Activated T-cell treated with anti-CD3 and anti-CD28 coated beads, Interleukin-2, amount 50 U/mL, for 1 hour (primary cell): ENCODE measurements at regions not wholly inside any gene's neighbourhood (a gene's known extent, or its start where the extent isn't known, plus 50 kb on each side); places are given as distances from the start of the nearest gene placed in this dataset.

Source experiments
- DNase-seq: peaks from one replicate; pipeline ENCODE4 v3.0.0-alpha.2; 2020

DNA sequence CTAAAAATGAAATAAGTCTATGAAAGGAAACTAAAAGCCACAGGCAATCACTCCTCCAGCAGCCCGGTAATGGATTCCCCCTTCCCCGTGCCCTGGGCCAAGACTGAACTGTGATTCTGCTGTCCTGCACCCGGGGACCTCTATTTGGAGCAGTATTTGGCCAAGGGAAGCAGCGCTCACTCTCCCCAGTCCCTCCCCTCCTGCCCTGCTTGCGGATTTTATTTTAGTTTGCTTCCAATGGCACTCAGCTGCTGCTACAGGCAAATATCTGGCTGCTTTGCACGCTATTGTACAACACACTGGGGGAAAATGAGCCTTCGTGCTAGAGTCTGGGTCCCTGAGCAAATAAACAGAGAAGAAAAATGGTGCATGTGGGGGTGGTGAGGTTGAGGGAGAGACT lies 975.7 kb upstream of the RBFOX1 start:
- no peak for DNase-seq

- DNase-seq: no peak
These were observed 982.9 kb upstream of the RBFOX1 start for GRCh38 chr16:6349725-6350124.

- DNase-seq: no peak
These were observed 987.6 kb upstream of the RBFOX1 start for GRCh38 chr16:6345090-6345489.

DNA sequence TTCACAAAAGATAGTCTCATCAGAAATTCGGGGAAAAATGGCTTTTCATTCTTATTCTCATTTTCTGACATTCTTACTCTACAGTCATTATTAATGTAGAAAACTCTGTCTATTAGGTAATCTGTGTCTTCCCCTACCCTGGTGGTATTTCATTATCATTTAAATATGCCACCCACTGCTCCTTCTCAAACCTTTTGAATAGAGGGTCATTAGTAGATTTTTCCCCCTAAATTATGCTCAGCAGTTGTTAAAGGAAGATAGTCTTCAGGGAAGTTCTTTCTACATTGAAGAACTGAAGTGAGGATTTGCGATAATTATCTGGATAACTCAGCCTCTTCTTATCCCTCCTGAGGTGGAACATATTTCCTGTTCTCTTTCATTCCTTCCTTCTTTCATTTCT lies 989.5 kb upstream of the RBFOX1 start:
- no peak for DNase-seq

GRCh38 chr16:6341981-6342380 lies 990.7 kb upstream of the RBFOX1 start:
- DNase-seq: no peak

DNA sequence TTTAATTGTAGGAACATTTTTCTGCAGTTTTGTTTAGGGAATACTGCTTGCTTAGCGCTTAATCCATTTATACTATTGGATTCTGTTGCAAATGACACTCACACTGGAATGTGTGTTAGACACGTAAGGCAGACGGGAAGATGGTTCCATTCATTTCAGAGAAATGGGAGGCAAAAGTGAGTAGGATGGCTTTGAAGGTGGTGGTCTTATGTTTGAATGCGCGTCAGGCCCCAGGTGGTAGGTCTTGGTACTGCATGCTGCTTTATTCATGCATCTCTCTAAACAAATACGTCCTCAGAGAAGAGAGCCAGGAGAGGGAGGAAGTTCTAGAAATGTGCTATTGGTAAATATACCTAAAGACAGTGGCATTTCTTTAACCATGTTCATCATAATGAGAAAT lies 997.6 kb upstream of the RBFOX1 start:
- DNase-seq: no peak

- no peak for DNase-seq
These were observed 1000.9 kb upstream of the RBFOX1 start for GRCh38 chr16:6331770-6332169.

GRCh38 chr16:6317934-6318333 lies 1014.7 kb upstream of the RBFOX1 start:
- DNase-seq: no peak

DNA sequence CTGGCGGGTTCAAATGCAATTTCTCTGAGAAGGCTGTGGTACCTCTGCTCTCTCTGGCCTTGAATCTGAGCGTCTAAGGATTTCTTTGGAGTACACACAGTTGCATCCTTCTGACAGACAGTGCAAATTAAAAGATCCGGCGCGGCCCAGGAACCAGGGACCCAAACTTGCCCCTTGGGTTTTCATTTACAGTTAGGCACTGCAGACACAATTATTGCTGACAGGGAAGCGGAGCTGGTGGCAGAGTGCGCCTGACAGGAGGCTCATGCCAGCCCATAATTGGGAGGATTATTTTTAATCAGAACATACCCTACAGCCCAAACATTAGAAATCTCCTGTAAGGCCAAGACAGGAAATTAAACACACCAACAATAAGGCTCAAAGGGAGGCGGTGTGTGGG lies 1023.4 kb upstream of the RBFOX1 start:
- no peak for DNase-seq

GRCh38 chr16:6308176-6308575 lies 1024.5 kb upstream of the RBFOX1 start:
- DNase-seq: no peak

- DNase-seq: no peak
These were observed 1032.1 kb upstream of the RBFOX1 start for GRCh38 chr16:6300523-6300922.

DNA sequence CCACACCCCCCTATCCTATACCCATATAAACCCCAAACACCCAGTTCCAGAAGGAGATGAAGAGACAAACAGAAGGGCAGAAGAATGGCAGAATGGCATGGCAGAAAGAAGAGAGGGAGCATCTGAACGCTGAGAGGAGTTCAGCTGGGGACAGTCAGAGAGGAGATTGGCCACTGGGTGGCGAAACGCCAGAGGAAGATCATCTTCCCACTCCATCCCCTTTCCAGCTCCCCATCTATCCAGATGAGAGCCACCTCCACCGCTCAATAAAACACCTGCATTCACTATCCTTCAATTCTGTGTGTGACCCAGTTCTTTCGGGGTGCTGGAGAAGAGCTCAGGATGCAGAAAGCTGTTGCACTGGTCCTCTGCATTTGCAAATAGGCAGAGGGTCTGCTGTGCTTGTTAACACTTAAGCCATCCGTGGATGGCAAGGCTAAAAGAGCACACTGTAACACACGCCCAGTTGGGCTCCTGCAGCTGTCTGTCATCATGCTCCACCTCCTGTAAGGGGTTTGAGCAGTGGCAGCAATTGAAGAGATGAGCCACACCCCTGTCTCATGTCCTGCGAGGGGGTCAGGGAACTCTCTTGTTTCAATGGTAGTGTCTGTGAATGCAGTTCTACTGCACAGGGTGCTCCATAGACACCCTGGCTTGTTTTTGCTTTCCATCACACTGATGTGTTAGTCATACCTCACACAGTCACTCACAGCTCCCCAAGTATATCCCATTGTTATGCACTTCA lies 1034.8 kb upstream of the RBFOX1 start:
- DNase-seq: no peak

GRCh38 chr16:6286176-6286575 lies 1046.5 kb upstream of the RBFOX1 start:
- DNase-seq: no peak

- DNase-seq: no peak
These were observed 1047.9 kb upstream of the RBFOX1 start for GRCh38 chr16:6284731-6285130.

DNA sequence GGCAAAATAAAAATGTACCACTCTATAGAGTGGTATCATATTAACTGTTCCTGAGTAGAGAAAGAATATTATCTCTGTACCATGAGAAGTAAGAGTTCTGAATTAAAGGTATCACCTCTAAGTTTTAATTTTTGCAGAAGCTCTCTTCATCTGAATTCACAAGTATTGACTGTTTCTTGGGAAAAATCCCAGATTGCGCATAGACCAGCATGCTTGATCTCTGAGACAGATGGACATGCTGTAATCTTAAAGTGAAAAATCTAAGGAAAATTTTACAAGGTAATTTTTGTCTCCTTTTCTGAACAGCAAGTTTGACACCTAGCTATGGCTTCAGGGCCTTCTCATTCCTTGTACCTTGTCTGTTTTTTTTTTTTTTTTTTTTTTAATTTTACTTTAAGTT lies 1050.7 kb upstream of the RBFOX1 start:
- DNase-seq: no peak

DNA sequence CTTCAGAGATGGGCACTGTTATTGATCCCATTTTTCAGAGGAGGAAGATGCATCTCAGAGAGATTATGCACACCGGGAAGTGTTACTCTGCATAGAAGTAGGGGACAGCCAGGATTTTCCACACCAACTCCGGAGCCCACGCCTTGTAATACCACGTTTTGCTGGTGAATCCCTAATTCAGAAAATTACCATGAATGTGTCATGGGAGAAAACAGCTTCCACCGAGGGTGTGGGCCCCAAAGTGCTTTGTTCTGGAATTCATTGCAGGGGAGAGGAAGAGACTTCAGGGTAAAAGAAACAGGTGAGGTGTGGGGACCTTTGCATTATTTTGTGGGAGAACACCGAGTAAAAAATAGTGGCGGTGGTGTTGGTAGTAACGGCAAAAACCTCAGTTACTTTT lies 1051.4 kb upstream of the RBFOX1 start:
- no peak for DNase-seq

GRCh38 chr16:6280055-6280454 lies 1052.6 kb upstream of the RBFOX1 start:
- no peak for DNase-seq

- DNase-seq: no peak
These were observed 1053.4 kb upstream of the RBFOX1 start for GRCh38 chr16:6279286-6279685.

DNA sequence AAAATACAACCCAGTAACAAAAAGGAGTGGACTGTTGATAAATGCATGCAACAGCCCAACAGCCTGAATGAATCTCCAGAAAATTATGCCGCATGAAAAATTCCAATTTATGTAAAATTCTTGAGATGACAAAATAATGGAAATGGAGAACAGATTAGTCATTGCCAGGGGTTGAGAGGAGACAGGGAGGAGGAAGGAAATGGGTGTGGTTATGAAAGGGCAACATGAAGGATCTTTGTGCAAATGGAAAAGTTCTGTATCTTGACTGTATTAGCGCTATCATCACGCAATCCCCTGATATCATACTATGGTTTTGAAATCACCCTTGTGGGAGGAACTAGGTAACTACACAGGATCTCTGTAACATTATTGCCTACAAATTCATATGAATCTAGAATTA lies 1058.3 kb upstream of the RBFOX1 start:
- no peak for DNase-seq

- DNase-seq: no peak
These were observed 1065.0 kb upstream of the RBFOX1 start for GRCh38 chr16:6267682-6268081.

DNA sequence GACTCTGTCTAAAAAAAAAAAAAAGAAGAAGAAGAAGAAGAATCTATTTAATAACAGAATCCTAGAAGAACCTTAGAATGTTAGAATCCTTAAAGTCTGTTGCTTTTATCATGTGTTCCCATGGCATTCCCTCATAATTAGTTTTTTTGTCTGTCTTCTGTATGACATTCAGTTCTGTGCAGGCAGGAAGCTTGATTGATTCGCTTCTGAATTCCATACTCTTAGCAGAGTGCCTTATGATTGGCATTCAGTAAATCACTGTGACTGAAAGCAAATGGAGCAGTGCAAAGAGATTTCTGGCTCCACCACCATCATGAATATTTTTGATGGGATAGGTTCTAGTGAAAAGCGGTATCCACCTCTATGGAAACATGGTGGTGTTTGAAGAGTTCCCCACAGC lies 1065.9 kb upstream of the RBFOX1 start:
- no peak for DNase-seq

DNA sequence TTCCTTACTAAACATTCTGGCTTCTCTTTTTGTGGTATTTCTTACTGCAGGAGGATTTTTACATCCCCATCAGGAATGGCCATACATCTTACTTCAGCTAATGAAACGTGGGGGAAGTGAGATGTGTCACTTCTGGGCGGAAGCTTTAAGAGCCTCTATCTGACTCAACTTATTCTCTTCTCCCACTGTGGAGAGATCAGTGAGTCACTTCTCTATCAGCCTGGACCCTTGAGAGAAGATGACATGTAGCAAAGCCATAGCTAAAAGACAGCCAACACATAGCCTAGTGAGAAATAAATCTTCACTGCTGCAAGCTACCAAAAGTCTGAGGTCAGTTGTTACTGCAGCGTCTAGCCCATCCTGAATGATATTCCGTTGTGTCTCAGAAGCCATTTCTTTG lies 1066.7 kb upstream of the RBFOX1 start:
- no peak for DNase-seq

GRCh38 chr16:6258056-6258455 lies 1074.6 kb upstream of the RBFOX1 start:
- no peak for DNase-seq

DNA sequence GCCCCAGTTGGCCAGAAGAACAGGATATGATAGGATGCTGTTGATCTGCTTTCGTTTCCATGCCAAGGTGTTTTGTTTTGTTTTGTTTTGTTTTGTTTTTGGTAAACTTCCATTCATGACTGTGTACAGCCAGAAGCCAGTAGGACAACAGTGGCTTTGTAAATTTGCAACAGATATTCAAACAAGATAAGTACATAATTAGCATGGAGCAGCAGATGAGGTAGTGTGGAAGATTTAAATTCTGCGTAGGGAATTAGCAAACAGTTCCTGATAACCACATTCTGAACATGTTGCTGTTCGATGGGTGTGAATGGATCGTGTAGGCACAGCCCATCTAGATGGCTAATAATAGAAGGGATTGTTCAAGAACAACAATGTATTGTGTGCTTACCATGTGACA lies 1080.1 kb upstream of the RBFOX1 start:
- no peak for DNase-seq

- DNase-seq: no peak
These were observed 1082.1 kb upstream of the RBFOX1 start for GRCh38 chr16:6250511-6250910.

- no peak for DNase-seq
These were observed 1082.8 kb upstream of the RBFOX1 start for GRCh38 chr16:6249863-6250262.
